HFF-Myc (cell line): ENCODE measurements at regions not wholly inside any gene's neighbourhood (a gene's known extent, or its start where the extent isn't known, plus 50 kb on each side); places are given as distances from the start of the nearest gene placed in this dataset.

Source experiments
- DNase-seq: peaks from one replicate; pipeline ENCODE4 v3.0.0-alpha.2; 2011; ENCODE audit warnings: low read depth; ENCODE audit errors: extremely low read depth
- H3K4me3 ChIP-seq: replicated peaks from 2 replicates; pipeline ENCODE4 v1.5.1; 2011; ENCODE audit warnings: low read depth, mild to moderate bottlenecking, control low read depth, low read length
- TF ChIP-seq, protein P1 (sequence below): IDR thresholded peaks from 2 replicates; pipeline ENCODE4 v1.5.1; 2012; ENCODE audit warnings: mild to moderate bottlenecking, low read depth, low read length, control low read depth; ENCODE audit errors: missing control alignments

DNA sequence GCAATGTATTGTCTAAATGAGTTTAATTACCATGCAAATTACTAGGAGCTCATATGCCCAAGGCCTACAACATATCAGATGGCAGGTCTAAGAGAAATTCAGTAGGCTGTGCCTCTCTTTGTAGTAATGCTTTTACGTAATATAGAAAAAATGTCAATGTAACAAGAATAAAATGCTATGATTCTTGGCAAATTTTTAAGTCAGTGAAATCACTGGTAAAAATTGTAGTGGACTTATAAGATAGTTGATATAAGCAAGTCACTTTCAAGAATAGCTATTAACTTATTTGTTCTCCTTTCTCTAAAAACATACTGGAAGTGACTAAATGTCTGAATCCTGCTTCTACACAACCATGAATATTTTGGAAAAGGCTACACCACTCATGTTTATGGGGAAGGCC lies 707.8 kb downstream of the TUSC7 start:
- no peak for DNase-seq
- TF ChIP-seq, protein P1, sequence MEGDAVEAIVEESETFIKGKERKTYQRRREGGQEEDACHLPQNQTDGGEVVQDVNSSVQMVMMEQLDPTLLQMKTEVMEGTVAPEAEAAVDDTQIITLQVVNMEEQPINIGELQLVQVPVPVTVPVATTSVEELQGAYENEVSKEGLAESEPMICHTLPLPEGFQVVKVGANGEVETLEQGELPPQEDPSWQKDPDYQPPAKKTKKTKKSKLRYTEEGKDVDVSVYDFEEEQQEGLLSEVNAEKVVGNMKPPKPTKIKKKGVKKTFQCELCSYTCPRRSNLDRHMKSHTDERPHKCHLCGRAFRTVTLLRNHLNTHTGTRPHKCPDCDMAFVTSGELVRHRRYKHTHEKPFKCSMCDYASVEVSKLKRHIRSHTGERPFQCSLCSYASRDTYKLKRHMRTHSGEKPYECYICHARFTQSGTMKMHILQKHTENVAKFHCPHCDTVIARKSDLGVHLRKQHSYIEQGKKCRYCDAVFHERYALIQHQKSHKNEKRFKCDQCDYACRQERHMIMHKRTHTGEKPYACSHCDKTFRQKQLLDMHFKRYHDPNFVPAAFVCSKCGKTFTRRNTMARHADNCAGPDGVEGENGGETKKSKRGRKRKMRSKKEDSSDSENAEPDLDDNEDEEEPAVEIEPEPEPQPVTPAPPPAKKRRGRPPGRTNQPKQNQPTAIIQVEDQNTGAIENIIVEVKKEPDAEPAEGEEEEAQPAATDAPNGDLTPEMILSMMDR, result no peak
- H3K4me3 ChIP-seq, result no peak overlapping the region

DNA sequence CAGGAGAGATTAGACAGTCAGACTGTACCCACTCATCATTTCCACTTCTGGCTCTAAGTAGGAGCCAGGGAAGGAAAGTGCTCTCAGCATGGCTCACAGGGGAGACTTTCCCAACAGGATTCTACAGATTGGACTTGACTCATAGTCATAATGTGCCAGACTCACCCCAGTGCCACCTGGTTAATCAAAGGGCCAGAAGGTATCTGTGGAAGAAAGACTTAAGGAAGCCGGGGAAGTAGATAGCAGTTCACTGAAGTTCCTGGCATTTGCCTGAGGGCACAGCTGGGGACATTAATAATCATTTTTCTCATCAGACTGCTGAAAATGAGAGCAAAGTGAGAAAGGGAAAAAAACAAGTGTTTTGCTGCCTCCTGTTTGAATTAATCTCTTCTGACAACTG lies 717.5 kb downstream of the TUSC7 start:
- TF ChIP-seq, protein P1, result no peak
- no peak overlapping the region for H3K4me3 ChIP-seq
- DNase-seq, result no peak

DNA sequence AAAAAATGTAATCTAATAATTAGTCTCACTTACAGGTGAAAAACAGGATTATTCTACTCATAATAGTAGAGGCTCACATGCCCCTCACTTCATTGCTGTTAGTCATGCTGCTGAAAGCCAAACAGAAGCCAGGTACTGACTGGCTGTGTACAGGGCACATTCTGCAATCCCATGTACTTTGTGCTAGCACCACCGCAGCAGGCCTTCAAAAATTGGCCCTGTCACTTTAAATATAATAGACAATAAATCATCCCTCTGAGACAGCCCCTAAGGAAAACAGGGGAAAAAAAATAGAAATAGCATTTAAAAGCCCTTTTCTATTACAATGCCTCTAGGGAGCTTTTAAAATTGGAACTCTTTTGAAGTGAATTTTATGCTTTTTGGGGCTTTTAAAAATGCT lies 723.8 kb downstream of the TUSC7 start:
- no peak overlapping the region for H3K4me3 ChIP-seq
- TF ChIP-seq, protein P1, result no peak
- no peak for DNase-seq

GRCh38 chr3:117434661-117435412 lies 725.3 kb downstream of the TUSC7 start:
- no peak overlapping the region for H3K4me3 ChIP-seq
- TF ChIP-seq, protein P1, result no peak
- DNase-seq, result no peak

GRCh38 chr3:117435506-117435905 lies 725.9 kb downstream of the TUSC7 start:
- TF ChIP-seq, protein P1, result no peak

DNA sequence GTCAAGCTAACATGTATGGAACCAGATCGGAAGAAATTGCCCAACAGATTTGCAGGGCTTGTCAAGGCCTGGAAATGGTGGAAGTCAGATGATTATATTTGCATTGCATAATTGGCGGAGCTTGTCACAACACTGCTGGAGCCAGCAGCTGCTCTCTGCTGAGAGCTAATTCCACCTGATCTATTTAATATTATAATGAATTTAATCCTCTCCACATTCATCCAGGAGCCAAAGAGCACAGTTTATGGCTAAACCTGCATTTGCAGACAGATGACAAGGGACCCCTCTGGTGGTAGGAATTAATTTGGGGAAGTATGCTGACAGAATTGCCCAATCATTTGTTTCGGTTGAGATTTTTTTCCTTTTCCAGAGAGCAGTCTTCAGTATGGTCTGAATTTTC lies 730.2 kb downstream of the TUSC7 start:
- TF ChIP-seq, protein P1, result peak; percentile 44
- no peak for DNase-seq
- H3K4me3 ChIP-seq, result no peak overlapping the region

More at GRCh38 chr3:117435506-117435905, 725.9 kb downstream of the TUSC7 start:
- no peak for DNase-seq
- H3K4me3 ChIP-seq, result no peak overlapping the region

DNA sequence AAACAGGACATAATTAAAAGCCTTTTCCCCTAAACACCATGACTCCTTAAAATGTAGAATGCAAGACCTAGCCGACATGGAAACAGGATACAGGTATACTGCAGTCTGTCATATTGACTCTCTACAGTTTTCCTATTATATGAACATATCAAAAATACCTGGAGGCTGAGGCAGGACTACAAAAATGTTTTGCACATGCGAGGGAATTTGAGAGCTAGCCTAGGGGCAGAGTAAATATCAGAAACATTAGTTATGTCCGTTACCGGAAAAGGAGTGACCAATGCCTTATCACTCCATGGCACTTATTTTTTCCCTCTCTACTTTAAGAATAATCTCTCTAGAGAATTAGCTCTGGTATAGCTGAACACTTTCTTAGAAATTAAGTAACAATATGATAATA lies 732.3 kb downstream of the TUSC7 start:
- TF ChIP-seq, protein P1, result no peak
- DNase-seq, result no peak
- no peak overlapping the region for H3K4me3 ChIP-seq
